Astrocyte (in vitro differentiated cells and primary cell): ENCODE measurements at regions not wholly inside any gene's neighbourhood (a gene's known extent, or its start where the extent isn't known, plus 50 kb on each side); places are given as distances from the start of the nearest gene placed in this dataset.

ENCODE experiments used
- DNase-seq: peaks from one replicate; pipeline ENCODE4 v3.0.0-alpha.2; 2010; ENCODE audit warnings: low read depth
- FAIRE-seq: peaks from 2 replicates; lab custom pipeline; 2011; peaks lifted over from hg19 to GRCh38; lab: Jason Lieb, UNC
- H2AFZ ChIP-seq: 2 replicates; pipeline ENCODE4 v1.6.0; 2012; ENCODE audit warnings: low read depth, low read length, inconsistent platforms
- H3K27ac ChIP-seq: 2 replicates; pipeline ENCODE4 v1.5.1; 2011; ENCODE audit warnings: low read depth, low read length, inconsistent platforms
- H3K27me3 ChIP-seq: 2 replicates; pipeline ENCODE4 v1.6.0; 2011; ENCODE audit warnings: low read length, inconsistent platforms; ENCODE audit not compliant: insufficient read depth
- H3K36me3 ChIP-seq: 2 replicates; pipeline ENCODE4 v1.5.1; 2011; ENCODE audit warnings: low read length, inconsistent platforms; ENCODE audit not compliant: insufficient read depth
- H3K4me1 ChIP-seq: 2 replicates; pipeline ENCODE4 v1.5.1; 2011; ENCODE audit warnings: low read length, inconsistent platforms; ENCODE audit not compliant: insufficient read depth
- H3K4me2 ChIP-seq: 2 replicates; pipeline ENCODE4 v1.6.0; 2012; ENCODE audit warnings: low read length, inconsistent platforms
- H3K4me3 ChIP-seq: 2 replicates; pipeline ENCODE4 v1.5.1; 2011; ENCODE audit warnings: low read depth, mild to moderate bottlenecking, low read length, inconsistent platforms; ENCODE audit not compliant: insufficient read depth
- H3K79me2 ChIP-seq: 2 replicates; pipeline ENCODE4 v1.6.0; 2012; ENCODE audit warnings: mild to moderate bottlenecking, low read length, inconsistent platforms; ENCODE audit not compliant: insufficient read depth
- H3K9ac ChIP-seq: 2 replicates; pipeline ENCODE4 v1.6.0; 2012; ENCODE audit warnings: mild to moderate bottlenecking, low read length, inconsistent platforms
- H3K9me3 ChIP-seq: 2 replicates; pipeline ENCODE4 v1.5.1; 2012; ENCODE audit warnings: low read depth, mild to moderate bottlenecking, low read length, inconsistent platforms; ENCODE audit not compliant: insufficient read depth
- H4K20me1 ChIP-seq: 2 replicates; pipeline ENCODE4 v1.6.0; 2012; ENCODE audit warnings: low read length, inconsistent platforms; ENCODE audit not compliant: insufficient read depth
- H3K27ac Mint-ChIP-seq: one replicate; pipeline ENCODE4 v1.8.0; 2021; ENCODE audit warnings: mild to moderate bottlenecking, mixed read lengths; ENCODE audit not compliant: unreplicated experiment
- H3K27me3 Mint-ChIP-seq: one replicate; pipeline ENCODE4 v1.8.0; 2021; ENCODE audit warnings: low read depth, mixed read lengths; ENCODE audit not compliant: unreplicated experiment
- H3K36me3 Mint-ChIP-seq: one replicate; pipeline ENCODE4 v1.8.0; 2021; ENCODE audit warnings: low read depth, mixed read lengths; ENCODE audit not compliant: unreplicated experiment
- H3K4me1 Mint-ChIP-seq: one replicate; pipeline ENCODE4 v1.8.0; 2021; ENCODE audit warnings: low read depth, mixed read lengths; ENCODE audit not compliant: unreplicated experiment
- H3K4me3 Mint-ChIP-seq: one replicate; pipeline ENCODE4 v1.8.0; 2021; ENCODE audit warnings: mild to moderate bottlenecking, moderate library complexity, mixed read lengths; ENCODE audit not compliant: unreplicated experiment
- H3K9me3 Mint-ChIP-seq: one replicate; pipeline ENCODE4 v1.8.0; 2021; ENCODE audit warnings: mild to moderate bottlenecking, mixed read lengths; ENCODE audit not compliant: unreplicated experiment
- CTCF ChIP-seq: IDR thresholded peaks from 2 replicates; pipeline ENCODE4 v1.5.1; 2011; ENCODE audit warnings: low read depth, mild to moderate bottlenecking, inconsistent platforms, low read length, moderate library complexity; ENCODE audit not compliant: insufficient read depth
- EZH2 ChIP-seq: IDR thresholded peaks from 2 replicates; pipeline ENCODE4 v1.6.1; 2012; ENCODE audit warnings: mild to moderate bottlenecking, low read length, inconsistent platforms; ENCODE audit not compliant: insufficient read depth

- H3K9ac ChIP-seq, result no peak overlapping the region
- Mint-ChIP-seq H3K9me3 (no peaks in the 10 kb centered on the region), H3K36me3 (no peaks in the 10 kb centered on the region), H3K27me3 (no peaks in the 10 kb centered on the region), H3K4me3 (no peak overlapping the region), H3K4me1 (peaks cover 14% of the 10 kb centered on the region), H3K27ac (no peak overlapping the region)
- no peak overlapping the region for H3K4me2 ChIP-seq
- no peak overlapping the region for H3K4me3 ChIP-seq
- no peaks in the 10 kb centered on the region for H3K79me2 ChIP-seq
- FAIRE-seq, result peak; percentile 26
- H4K20me1 ChIP-seq, result no peaks in the 10 kb centered on the region
- H3K9me3 ChIP-seq, result no peaks in the 10 kb centered on the region
- no peak overlapping the region for H2AFZ ChIP-seq
- H3K27ac ChIP-seq, result no peak overlapping the region
- no peaks in the 10 kb centered on the region for H3K36me3 ChIP-seq
- TF ChIP-seq CTCF (no peak), EZH2 (no peak)
- H3K27me3 ChIP-seq, result no peaks in the 10 kb centered on the region
- no peak for DNase-seq
- H3K4me1 ChIP-seq, result peaks cover 16% of the 10 kb centered on the region
Measured at GRCh38 chr13:80139196-80139595, 201.7 kb downstream of the SPRY2 start.

GRCh38 chr13:80137994-80138393 is 202.9 kb downstream of the SPRY2 start:
- no peaks in the 10 kb centered on the region for H3K9me3 ChIP-seq
- H3K27me3 ChIP-seq, result no peaks in the 10 kb centered on the region
- FAIRE-seq (no peak), DNase-seq (no peak)
- H3K27me3 Mint-ChIP-seq, result no peaks in the 10 kb centered on the region
- no peaks in the 10 kb centered on the region for H3K79me2 ChIP-seq
- no peak overlapping the region for H3K27ac ChIP-seq
- no peak overlapping the region for H3K4me3 Mint-ChIP-seq
- no peak for TF ChIP-seq EZH2
- TF ChIP-seq CTCF, result no peak
- H3K9me3 Mint-ChIP-seq, result no peaks in the 10 kb centered on the region
- no peak overlapping the region for H2AFZ ChIP-seq
- no peaks in the 10 kb centered on the region for H3K36me3 ChIP-seq
- peaks cover 25% of the 10 kb centered on the region for H3K4me1 ChIP-seq
- no peak overlapping the region for H3K9ac ChIP-seq
- no peak overlapping the region for H3K27ac Mint-ChIP-seq
- no peak overlapping the region for H3K4me3 ChIP-seq
- H4K20me1 ChIP-seq, result no peaks in the 10 kb centered on the region
- H3K36me3 Mint-ChIP-seq, result no peaks in the 10 kb centered on the region
- H3K4me2 ChIP-seq, result no peak overlapping the region
- peaks cover 26% of the 10 kb centered on the region for H3K4me1 Mint-ChIP-seq

GRCh38 chr13:80134346-80134745 is 206.6 kb downstream of the SPRY2 start:
- Histone ChIP-seq H3K27me3 (no peaks in the 10 kb centered on the region), H3K4me1 (peaks cover 21% of the 10 kb centered on the region), H3K27ac (no peak overlapping the region), H3K4me3 (no peak overlapping the region), H3K79me2 (no peaks in the 10 kb centered on the region), H3K9me3 (no peaks in the 10 kb centered on the region), H3K36me3 (no peaks in the 10 kb centered on the region), H3K9ac (no peak overlapping the region), H2AFZ (peak overlapping the region; percentile 85), H4K20me1 (no peaks in the 10 kb centered on the region), H3K4me2 (peak overlapping the region; percentile 83)
- TF ChIP-seq EZH2 (no peak), CTCF (no peak)
- FAIRE-seq (no peak), DNase-seq (no peak)
- no peaks in the 10 kb centered on the region for H3K27me3 Mint-ChIP-seq
- H3K4me3 Mint-ChIP-seq, result no peak overlapping the region
- H3K9me3 Mint-ChIP-seq, result no peaks in the 10 kb centered on the region
- no peak overlapping the region for H3K27ac Mint-ChIP-seq
- H3K4me1 Mint-ChIP-seq, result peaks cover 29% of the 10 kb centered on the region
- no peaks in the 10 kb centered on the region for H3K36me3 Mint-ChIP-seq
